ENCODE measurements at regions not wholly inside any gene's neighbourhood (a gene's known extent, or its start where the extent isn't known, plus 50 kb on each side); places are given as distances from the start of the nearest gene placed in this dataset.
"Not testable (repeated sequence)": the region's sequence is repeated elsewhere in the genome, so short reads cannot be mapped to it uniquely, and the experiment has no call there.

DNA sequence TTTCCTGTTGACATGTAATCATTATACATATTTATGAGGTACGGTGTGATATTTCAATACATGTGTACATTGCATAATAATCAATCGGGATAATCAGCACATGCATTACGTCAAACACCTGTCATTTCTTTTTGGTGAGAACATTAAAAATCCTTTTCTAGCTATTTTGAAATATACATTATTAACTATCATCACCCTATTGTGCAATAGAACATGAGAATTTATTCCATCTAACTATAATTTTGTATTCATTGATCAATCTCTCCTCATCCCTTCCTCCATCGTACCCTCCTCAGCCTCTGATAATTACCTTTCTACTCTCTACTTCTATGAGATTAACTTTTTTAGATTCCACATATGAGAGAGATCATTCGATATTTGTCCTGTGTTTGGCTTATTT, 170.9 kb upstream of the GHR start:
- no peak for DNase-seq

DNA sequence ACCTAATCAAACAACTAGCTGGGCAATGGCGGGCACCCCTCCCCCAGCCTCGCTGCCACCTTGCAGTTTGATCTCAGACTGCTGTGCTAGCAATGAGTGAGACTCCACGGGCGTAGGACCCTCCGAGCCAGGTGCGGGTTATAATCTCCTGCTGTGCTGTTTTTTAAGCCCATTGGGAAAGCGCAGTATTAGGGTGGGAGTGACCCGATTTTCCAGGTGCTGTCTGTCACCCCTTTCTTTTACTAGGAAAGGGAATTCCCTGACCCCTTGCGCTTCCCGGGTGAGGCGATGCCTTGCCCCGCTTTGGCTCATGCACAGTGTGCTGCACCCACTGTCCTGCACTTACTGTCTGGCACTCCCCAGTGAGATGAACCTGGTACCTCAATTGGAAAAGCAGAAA, 163.3 kb upstream of the GHR start:
- DNase-seq = not testable (repeated sequence)

DNA sequence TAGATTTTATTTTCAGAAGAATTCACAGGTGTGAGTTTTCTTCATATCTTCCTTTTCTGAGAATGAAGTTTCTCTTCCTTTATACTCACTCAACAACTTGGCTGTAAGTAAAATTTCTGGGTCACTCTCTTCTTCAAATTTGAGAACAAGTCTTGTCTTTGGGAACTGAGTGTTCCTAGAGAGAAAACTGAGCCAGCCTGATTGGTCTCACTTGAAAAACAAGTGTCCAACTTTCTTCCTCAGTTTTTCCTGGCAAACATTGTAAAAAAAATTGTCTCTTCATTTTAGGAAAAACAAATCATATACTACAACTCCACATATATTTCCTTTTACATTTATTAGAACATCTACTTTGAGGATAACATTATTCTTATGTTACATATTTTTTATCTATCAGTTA, 156.1 kb upstream of the GHR start:
- no peak for DNase-seq

DNA sequence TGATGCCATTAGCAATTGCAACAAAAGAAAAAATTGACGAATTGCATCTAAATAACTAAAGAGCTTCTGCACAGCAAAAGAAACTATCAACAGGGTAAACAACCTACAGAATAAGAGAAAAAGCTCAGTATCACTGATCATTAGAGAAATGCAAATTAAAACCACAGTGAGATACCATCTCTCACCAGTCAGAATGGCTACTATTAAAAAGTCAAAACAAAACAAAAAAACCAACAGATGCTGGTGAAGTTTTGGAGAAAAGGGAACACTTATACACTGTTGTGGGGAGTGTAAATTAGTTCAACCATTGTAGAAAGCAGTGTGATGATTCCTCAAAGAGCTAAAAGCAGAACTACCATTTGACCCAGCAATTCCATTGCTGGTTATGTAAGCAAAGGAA, 155.1 kb upstream of the GHR start:
- DNase-seq = not testable (repeated sequence)

DNA sequence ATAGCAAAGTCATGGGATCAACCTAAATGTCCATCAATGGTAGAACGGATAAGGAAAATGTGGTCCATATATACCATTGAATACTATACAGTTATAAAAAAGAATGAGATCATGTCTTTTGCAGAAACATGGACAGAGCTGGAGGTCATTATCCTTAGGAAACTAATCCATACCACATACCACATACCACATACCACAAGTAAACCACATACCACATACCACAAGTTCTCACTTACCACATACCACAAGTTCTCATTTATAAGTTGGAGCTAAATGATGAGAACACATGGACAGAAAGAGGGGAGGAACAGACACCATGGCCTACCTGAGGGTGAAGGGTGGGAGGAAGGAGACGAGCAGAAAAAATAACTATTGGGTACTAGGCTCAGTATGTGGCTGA, 154.6 kb upstream of the GHR start:
- DNase-seq = no peak

DNA sequence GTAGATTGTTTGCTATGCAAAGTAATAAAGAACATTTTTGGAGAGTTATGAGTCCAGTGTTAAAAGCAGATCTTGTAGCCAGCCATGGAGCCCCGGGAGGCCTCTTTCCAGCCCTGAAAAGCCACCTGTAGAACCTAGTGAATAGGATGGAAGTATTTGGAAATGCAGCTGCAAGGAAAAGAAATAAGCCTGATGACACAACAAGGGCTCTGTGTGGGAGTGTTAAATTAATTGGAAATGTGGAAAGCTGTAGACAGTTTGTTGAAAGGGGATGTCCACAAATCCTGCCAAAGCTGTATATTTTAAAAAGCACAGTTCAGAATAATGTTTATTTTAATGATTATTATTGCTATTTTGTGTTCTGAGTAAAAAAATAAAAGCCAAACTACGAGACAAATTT, 152.5 kb upstream of the GHR start:
- no peak for DNase-seq

DNA sequence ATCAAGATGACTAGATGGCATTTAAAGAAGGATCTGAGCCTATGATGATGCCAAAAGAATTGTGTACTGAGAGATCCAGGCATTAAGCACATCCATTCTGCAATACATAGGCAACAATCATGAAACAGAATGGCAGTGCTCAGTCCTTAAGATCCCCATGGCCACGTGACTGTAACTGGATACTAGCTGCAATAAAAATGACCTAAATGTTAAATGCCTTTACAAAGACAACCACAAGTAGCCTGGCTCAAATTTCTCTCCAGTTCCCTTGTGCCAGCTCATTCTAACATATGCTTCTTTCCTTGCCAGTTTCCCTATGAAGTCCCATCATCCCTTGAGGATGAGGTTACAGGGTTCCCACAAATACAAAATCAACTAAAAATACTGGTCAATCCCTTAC, 148.3 kb upstream of the GHR start:
- DNase-seq = no peak

DNA sequence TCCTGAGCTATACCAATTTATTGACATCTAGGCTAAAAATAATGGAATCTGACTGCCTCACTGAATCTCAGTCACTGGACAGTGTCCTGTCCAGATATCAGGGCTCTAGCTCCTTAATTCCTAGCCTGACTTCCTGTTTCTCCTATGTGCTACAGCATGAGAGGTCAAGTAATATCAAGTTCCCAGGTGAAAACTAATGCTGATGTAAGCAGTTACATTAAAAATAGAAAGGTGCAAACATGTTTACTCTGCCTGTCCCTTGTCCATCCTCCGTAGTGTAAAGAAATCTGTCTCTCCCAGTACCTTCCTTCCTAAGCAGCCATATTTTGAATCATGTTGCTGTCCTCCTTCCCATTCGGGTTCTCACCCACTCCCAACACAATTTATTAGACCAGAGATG, 145.9 kb upstream of the GHR start:
- DNase-seq = no peak

DNA sequence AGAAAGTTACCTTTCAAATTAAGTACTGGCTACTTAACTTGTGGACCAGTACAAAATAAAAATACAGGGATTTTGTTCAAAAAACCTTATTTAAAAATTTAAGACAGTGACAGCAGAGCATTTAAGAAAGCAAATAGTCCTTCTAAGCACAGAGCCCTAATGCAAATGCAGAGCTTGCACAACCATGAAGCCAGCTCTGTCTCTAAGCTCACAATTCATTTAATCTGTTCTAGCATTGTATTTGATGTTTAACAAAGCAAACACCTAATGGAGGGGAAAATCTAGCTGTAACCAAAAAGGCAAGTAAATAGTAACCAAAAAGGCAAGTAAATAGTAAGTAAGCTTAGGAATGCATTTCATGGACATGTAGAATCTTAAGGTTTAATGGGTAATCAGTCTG, 138.7 kb upstream of the GHR start:
- no peak for DNase-seq

DNA sequence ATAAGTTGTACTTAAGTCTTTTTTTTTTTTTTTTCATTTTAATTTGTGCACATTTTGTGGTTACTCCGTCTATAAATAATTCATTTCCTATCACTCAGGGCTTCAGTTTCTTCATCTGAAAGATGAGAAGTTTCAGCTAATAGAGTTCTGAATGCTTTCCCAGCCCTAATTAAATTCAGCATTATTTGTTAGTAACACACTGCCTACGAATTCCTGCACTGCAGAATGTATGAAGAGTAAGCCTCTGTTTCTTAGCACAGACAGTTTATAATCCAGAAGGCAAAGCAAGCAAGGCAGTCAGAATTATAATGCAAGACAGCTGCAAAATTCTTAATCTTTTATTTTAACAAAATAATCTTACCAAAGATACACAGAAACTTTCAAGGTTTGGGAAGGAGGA, 138.0 kb upstream of the GHR start:
- DNase-seq = no peak

DNA sequence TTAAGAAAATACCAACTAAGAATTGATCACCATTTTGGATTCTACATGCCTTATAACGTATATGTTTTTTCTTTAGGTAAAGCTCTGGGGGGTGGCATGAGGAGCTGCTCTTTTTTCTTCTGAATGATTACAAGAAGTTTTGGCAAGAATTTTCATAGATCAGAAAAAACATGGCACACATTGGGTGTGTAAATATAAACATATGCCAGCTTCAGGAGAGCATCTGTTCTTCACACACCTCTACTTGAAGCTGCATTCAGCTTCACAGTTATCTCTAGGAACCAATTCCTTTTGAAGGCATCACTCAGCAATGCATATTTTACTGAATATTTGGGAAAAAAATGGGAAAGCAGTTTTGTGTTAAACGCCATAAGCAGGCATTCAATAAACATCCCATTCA, 122.7 kb upstream of the GHR start:
- DNase-seq = no peak

DNA sequence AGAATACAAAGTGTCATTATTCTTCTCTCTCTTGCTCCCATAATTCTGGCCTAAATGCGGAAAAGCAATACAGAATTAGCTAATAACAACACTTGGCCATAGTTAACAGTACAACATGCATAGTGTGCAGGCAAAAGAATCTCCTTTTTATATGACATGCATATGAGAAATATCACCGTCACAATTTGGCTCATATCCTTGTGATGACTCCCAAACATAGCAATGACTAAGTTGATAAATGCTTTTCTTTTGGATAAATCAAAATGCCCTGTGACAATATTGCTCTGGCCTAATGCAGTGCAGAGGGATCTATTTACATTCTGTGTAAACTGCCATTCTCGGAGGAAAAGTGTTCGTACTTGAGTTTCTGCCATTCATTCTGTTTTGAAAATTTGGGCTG, 121.9 kb upstream of the GHR start:
- no peak for DNase-seq

DNA sequence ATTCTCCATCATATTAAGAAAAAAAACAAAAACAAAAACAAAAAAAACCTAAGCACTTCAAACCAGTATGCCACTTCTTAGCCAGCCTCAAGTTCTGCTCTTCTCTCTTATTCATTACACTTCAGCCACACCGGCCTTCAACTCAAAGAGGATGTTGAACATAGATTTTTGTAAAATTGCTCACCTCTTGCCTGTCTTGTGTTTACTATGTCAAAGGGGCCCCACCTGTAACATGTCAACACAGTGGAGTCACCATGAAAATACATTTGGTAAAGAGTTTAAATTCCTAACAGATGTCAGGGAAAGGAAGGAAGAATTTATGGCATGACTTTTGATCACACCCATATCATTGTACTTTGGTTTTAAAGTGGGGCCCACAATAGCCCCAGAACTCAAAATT, 121.1 kb upstream of the GHR start:
- DNase-seq = no peak

DNA sequence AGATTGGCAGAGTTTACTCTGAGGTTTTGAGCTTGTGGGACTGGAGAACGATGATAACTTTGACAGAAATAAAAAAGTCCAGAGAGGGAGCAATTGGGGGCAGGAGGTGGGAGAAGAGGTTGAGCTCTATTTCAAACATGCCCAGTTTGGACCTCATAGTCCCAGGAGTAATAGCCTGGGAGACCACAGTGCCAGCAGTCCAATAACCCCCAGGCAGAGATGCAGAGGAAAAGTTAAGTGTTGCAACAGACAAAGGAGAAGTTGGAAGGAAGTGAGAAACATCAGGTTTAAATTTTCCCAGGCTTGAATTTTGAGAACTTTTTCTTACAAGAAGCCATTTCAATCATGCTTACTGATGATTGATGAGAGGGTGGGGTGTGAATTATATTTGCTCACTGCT, 117.0 kb upstream of the GHR start:
- DNase-seq = no peak

DNA sequence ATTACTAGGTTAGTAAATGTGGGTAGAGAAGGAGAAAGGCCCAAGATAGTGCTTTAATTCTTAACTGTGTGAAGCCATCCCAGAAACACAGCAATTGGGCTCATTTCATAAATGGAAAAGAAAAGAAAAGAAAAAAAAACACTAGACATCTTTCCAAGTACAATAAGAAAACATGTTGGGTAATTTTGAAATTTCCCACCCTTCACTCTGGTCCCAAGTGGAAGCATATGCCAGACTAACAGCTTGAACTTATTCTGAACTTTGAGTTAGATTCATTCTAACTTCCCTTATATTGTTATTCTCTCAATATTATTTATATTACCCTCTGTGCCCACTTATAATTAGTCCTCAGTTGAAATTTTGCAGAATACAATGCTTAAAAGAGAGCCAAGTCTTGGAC, 113.4 kb upstream of the GHR start:
- no peak for DNase-seq

DNA sequence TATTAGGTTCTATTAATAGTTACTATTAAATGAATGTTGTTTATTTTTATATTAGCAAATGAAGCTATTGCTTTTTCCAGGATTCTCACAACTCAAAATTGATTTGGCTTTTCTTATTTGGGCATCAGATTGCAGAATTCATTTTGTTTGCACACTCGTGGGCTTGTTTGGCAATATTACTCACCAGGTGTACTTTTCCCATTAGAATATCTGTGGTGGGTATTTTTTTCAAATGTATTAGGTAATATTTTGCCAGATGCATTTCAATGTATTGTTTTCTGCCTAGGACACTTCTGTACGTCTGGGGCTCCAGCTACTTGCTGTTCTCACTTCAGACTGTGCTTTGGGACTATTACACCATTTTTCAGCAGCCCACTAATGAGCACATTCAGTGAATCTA, 108.0 kb upstream of the GHR start:
- no peak for DNase-seq

DNA sequence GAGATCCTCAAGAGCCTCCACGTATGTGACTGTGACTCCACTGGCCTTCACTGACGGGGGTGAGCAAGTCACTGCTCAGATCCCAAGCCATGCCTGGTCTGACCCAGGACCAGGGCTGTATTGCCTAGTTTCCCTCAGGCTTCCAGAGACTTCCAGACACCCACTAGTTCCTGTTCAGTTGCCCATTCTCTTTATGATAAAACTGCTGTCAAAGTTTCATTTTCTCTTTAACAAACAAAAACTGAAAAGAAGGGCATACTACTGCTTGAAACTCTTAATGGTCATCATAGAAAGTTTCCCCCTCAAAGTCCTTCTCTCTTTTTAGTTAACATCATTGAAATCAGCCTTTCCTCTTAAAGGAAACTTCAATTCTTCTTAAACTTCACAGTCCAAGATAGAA, 105.7 kb upstream of the GHR start:
- DNase-seq = no peak

DNA sequence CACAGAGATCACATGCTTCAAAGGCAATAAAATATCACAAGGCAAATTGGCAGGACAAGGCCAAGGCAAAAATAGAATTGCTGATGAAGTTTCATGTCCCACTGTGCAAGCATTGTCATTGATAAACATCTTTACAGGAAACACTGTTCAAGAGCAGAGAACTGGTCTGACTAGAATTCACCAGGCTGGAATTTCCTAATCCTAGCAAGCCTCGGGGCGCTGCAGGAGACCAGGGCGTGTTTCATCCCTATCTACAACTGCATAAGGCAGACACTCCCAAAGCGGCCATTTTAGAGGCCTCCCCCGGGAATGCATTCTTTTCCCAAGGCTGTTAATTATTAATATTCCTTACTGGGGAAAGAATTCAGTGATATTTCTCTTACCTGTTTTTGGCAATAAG, 103.7 kb upstream of the GHR start:
- not testable (repeated sequence) for DNase-seq

DNA sequence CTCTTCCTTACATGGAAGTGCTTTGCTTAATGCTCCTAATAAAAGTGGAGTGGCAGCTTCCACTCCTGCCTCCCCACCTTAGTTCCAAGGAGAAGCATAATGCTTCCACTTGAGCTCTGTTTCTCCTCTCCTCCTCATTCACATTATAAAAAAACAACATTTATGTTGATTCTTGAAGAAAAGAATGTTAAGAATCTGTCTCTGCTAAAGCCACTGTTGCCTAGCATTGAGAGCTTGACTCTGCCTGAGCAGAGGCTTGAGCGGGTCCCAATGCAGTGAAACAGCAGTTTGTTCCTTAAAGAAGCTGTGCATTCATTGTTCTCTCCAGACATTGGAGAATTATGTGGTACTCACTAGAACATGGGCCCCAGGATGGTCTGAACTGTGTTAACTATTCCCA, 101.5 kb upstream of the GHR start:
- DNase-seq = no peak

DNA sequence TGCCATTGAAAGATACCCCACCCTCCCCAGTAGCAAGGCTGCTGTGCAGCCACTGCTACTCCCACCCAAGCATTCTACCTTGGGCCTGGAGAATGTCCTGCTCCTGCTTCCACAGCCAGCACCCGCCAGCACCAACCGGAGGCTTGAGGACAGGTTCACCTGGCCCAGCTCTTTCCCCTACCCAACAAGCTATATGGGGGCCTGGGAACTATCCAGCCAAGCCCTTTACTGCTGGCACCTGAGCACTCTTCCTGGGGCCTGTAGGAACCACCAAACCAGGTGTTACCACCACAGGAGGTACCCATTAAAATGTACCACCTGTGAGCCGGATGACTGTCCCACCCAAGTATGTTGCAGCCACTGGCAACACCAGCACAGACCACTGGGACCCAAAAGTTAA, 86.1 kb upstream of the GHR start:
- DNase-seq = no peak

DNA sequence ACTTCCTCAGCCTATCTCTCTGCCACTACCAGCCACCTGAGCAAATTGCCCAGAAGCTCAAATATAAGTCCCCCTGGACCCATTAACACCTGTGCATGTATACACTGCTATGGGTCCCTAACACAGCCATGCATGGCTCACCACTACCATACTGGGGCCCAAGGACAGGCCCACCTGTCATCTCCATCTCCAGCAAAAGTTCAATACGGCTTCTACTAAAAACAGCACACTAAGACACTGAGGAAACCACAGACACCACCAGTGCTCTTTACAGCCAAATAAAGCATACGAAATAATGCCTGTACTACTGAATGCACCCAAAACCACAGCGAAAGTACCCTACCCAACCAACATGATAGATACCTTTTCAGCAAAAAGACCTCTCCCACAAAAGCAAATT, 85.6 kb upstream of the GHR start:
- no peak for DNase-seq

DNA sequence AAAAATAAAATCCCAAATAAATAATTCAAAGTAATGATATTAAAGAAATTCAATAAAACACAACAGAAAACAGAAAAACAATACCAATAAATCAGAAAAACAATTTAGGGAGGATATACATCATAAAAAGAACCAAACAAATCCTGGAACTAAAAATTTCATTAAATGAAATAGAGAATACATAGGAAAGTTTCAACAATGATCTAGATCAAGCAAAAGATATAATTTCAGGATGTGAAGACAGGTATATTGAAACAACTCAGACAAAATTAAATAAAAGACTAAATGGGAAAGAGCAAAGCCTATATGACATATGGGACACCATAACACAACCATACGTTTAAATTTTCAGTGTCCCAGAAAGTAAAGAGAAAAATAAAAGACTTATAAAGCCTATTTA, 85.1 kb upstream of the GHR start:
- no peak for DNase-seq

DNA sequence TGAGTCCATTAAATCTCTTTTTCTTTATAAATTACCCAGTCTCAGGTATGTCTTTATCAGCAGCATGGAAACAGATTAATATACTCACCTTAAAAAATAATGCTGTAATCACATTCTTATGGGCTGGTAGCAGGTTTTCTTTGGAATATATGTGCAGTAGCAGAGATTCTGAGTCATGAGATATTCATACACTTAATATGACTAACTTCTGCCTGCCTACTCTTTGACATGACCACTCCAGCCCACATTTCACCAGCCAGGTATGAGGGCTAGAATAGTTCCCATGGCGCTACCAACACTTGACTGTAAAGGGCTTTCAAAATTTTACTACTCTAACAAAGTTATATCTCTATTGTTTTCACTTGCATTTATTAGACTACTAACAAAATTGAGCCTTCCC, 74.1 kb upstream of the GHR start:
- DNase-seq = no peak

DNA sequence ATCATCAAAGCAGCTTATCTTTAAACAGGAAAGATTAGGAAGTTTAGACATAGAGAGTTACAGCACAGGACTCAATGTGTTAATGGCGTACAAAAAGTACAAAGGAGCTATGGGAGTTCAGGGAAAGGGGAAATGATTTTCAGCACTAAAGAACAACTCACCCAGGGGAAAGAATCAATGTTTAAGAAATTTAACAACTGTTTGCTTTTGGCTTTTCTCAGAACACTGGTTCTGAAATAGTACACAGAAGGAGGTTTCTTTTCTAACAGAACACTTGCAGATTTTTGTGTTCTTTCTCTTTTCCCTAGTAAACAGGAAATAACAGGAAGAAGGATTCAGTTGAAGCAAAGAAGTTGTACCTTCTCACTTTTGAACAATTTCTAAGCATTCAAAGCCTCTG, 71.3 kb upstream of the GHR start:
- DNase-seq = no peak

DNA sequence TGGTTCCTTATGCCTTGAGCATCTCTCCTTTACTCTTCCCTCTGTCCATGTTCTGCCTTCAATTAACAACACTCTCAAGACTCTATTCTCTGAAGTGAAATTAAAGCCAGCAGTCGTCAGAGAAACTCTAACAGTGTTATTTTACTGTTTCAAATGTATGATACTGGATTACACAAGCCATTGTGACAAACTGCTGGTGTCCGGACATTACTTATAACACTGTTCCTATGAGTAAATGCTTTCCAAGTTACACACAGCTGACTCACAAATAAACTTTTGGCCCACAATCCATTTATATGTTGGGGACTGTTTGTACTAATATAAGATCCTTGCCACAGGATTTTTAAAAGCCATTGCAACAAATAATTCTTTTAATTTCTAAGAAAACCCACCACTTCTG, 63.2 kb upstream of the GHR start:
- no peak for DNase-seq

DNA sequence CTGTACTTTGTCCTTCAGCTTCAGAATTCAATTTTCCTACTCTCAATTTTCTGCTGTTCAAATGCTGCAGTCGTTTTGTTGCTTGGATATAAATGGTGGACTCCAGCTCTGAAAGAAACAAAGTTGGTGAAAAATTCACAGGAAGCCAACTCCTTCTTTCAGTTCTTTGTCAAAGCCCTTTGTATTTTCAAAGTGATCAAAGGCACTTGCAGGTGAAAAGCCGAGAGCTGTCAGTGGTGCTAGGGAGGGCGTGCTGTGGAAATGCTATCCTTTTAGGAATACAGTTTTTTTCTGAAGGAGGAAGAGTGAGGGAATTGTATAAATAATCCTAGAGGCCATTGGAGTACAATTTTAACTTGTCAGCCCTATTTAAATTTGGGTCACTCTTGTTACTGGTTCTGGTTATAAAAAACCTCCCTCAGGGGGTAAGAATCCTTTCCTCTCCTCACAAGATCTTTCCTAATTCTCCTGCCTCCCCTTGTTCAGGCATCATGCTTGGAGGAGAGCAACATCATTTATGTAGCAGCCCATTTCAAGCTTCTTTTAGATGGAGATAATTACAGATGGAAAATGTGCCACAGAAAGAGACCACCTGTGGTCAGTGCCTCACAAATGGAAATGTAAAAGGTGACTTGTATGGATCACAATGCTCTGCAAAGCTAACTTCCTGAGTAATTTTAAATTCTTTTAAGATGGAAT, 62.5 kb upstream of the GHR start:
- no peak for DNase-seq
